HG02610 (cell line): ENCODE measurements at regions not wholly inside any gene's neighbourhood (a gene's known extent, or its start where the extent isn't known, plus 50 kb on each side); places are given as distances from the start of the nearest gene placed in this dataset.
A peak's percentile ranks its signal among the peaks of the same experiment; 100 is the strongest.
"Not testable (repeated sequence)": the region's sequence is repeated elsewhere in the genome, so short reads cannot be mapped to it uniquely, and the experiment has no call there.

ENCODE experiments used
- ATAC-seq: cut with Tn5 transposase; IDR thresholded peaks from one replicate; pipeline ENCODE4 v1.9.1; 2021; ENCODE audit warnings: mild to moderate bottlenecking, moderate library complexity; ENCODE audit not compliant: unreplicated experiment

DNA sequence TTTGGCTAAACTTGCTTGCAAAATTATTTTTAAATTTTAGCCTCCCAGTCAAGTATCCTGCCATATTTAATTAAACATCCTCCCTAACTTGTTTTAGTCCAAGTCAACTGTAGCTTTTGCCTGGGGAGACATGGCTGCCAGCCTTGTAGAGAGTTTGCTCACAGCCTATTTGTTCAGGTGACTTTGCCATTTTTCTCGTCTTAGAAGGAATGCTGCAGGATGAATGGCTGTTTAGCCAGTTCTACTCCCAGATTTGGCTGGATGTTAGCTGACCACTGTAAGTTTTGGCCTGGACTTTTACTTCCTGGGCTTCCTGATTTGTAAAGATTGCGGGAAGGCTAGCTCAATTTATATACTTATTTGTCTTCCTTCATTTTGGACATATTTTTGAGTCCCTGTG is 236.4 kb upstream of the SGO1 start:
- no peak for ATAC-seq

DNA sequence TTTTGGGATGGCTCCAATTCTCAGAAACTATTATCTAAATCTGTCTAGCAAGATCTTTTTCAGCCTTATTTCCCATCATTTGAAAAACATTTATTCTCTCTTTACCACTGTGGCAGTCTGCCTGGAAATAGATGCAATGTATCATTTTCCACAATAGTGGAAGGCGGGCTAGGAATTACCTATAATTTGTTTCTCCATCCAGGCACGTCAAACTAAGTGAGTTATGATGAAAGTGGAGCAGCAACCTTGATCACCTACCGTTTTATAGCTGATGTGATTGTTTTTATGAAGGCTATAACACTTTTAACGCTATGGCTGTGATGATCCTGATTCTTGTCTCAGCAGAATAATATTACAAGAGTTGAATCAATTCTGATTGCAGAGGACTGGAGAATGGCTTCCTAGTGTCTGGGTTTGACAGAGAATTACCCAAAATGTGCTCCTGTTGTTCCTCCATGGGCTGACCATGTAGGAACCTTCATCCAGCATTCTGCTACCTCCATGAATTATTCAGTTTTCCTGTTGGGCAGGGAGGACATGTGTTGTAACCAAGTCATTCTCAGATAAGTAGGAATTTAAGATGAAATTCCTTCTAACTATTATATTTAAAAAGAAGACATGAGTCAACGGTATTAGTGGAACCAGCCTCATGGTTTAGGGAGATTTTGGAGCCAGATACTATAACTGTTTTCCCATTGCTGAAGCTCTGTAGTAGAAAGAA is 231.5 kb upstream of the SGO1 start:
- ATAC-seq: no peak

- ATAC-seq: no peak
Measured at GRCh38 chr3:20406611-20407011, 220.6 kb upstream of the SGO1 start.

- ATAC-seq: no peak
Measured at GRCh38 chr3:20405744-20406143, 219.7 kb upstream of the SGO1 start.

DNA sequence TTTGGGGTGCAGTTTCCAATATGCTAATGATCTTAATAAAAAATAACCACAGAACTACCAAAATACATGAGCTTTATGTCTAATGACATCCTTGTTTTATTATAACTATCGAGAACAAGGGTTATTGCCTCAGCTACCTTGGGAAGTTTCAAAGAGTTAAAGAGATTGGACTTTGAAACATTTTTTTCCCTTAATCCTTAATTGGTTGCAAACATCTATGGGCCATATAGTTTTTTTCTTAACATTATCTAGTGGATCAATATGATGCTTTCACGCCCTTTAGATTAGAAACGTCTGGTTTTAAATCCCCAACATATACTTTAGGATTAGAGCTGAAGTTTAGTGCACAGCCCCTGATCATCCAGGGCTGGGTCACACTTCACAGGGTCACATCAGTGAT is 219.2 kb upstream of the SGO1 start:
- no peak for ATAC-seq

GRCh38 chr3:20404741-20405100 is 218.7 kb upstream of the SGO1 start:
- ATAC-seq: no peak

- ATAC-seq: no peak
Measured at GRCh38 chr3:20403986-20404740, 218.2 kb upstream of the SGO1 start.

DNA sequence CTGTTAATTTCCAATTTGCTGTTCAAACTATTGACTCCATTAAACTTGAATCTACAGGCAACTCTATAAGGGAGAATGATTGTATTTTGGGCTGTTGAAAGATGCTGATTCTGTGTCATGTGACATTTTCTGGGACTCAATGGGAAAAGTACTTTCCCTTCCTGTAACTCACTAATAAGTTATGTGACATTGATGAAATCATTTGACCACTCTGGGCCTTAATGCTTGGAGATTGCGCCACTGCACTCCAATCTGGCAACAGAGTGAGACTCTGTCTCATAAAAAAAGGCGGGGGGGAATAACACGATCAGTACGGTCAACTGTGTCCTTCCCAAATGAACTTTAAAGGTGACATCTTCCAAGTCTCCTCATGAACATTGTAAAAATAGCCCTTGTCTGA is 215.2 kb upstream of the SGO1 start:
- no peak for ATAC-seq

DNA sequence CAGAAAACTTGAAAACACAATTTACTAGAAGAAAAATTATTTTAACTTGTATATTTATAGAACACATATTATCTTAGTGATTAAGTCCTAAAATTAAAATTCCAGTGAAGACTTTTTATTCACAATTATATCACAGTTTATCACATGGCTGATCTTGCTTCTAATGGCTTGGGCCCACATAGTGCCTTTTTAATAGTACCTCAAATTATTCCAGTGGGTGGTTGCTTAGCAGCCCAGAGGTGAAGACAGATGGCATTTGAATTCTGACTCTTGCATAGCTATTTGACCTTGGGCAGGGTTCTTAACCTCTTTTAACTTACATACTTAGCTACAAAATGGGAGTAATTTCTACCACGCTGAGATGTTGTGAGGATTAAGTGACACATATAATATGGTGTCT is 214.7 kb upstream of the SGO1 start:
- no peak for ATAC-seq

DNA sequence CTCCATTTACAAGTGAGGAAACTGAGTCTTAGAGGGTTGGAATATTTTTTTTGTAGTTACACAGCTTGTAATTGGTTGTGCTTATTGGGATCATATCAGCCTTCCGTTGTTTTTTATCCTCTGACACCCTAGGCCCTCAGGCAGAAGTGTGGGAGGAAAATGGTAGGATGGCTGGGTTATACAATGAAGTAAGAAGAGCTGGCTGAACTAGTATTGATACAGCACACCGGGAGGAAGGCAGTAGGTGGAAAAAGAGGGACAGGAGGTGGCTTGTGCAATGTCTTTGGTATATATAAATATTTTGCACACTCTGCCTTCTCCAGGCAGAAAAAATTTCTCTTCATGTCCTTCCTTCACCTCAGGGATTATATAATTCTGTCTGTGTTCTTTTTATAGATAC is 214.3 kb upstream of the SGO1 start:
- no peak for ATAC-seq

DNA sequence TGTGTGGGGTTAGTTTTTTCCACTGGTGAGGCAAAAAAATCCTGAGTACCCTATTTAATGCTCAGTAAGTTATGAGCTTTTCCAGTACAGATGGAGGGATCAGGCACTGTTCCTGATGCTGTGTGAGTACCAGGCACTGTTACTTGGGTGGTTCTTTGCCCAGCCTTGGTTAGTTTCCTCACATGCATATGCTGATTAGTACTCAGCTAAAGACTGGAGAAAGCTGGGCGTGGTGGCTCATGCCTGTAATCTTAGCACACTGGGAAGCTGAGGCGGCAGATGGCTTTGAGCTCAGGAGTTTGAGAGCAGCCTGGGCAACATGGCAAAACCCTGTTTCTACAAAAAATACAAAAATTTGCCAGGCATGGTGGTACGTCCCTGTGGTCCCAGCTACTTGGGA is 210.3 kb upstream of the SGO1 start:
- no peak for ATAC-seq

DNA sequence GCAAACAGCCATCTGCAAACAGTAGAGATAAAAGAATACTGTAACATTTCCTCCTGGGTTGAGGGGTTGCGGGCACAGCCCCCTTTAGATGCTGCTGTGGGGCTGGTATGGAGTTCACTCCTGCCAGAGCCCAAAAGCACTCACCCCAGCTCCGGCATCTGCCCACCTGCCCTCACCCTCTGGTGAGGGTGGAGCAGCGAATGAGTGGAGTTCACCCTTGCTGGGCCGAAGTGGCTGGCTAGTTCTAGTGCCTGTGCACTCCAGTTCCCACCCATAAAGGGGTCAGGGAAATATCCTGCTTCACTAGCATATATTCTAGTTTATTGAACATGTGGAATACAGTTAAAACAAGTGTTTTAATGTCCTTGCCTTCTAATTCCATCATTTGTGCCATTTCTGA is 209.7 kb upstream of the SGO1 start:
- no peak for ATAC-seq

- no peak for ATAC-seq
Measured at GRCh38 chr3:20394243-20394642, 208.2 kb upstream of the SGO1 start.

- no peak for ATAC-seq
Measured at GRCh38 chr3:20391644-20392043, 205.6 kb upstream of the SGO1 start.

- no peak for ATAC-seq
Measured at GRCh38 chr3:20388971-20389370, 203.0 kb upstream of the SGO1 start.

DNA sequence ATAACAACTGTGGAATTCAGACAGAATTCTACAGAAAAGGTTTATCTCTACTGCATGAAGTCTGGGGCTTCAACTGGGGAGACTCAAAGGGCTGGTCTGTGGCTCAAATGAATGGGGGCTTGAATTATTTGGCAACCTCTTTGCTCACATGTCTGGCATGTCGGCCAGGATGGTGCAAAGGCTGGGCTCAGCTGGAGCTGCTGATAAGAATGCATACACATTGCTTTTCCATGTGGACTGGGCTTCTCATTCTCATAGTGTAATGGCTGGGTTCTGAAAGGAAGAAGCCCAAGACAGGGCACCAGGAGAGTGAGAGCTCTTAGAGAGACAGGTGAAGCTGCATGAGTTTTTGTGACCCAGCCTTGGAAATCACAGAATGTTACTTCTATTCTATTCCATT is 194.3 kb upstream of the SGO1 start:
- ATAC-seq: no peak

DNA sequence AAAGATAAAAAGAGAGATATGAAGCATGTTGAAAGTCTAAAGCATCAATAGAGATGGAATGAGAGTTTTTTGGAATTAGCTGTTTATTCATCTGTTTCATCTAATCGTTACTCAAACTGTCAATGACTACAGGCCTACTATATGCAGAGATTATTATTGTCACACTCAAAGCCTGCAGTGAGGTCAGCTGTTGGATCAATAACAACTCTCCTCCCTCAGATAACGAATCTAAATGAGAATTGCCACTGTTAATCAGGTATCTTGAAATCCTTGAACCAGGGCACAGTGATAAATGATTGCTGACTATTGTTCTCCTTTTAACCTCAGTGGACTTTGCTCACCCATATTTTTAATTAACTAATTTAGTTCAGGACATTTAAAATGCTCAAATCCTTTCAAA is 192.3 kb upstream of the SGO1 start:
- no peak for ATAC-seq

DNA sequence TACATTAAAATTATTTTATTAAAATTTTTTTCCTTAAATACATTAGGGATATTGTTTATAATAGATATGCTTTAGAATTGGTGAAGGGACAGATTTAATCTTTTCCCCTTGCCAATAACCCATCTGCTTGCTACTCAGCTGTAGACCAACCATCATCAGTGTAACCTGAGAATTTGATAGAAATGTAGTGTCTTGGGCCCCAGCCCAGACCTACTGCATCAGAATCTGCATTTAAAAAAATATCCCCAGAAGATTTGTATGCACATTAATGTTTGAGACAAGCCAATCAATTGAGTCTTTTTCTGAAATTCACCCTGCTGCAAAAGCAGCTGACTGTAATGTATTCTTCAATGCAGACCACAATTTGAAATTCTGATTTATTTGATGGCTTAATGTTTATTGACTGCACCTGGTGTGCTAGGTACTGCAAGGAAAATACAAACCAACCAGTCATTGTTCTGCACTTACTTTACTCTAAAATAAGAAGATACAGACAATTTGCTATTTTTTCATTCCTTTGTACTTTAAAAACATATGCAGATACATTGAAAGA is 190.7 kb upstream of the SGO1 start:
- no peak for ATAC-seq

DNA sequence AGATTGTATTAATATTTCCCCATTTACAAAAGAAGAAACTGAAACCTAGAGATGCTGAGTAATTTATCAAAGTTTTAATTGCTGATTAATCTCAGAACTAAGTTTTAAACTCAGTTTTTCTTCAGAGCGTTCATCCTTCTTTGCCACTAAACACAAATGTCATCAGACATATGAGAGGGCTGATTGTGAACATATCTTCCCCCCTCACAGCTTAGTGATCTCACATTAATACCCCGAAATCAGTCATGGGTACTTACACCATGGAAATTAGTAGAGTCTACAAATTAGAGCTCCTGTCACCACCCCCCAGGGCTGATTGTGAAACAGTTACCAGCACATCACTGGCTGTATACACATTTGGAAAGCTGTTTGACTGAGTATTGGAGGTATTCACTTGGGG is 189.3 kb upstream of the SGO1 start:
- ATAC-seq: peak; percentile 46

DNA sequence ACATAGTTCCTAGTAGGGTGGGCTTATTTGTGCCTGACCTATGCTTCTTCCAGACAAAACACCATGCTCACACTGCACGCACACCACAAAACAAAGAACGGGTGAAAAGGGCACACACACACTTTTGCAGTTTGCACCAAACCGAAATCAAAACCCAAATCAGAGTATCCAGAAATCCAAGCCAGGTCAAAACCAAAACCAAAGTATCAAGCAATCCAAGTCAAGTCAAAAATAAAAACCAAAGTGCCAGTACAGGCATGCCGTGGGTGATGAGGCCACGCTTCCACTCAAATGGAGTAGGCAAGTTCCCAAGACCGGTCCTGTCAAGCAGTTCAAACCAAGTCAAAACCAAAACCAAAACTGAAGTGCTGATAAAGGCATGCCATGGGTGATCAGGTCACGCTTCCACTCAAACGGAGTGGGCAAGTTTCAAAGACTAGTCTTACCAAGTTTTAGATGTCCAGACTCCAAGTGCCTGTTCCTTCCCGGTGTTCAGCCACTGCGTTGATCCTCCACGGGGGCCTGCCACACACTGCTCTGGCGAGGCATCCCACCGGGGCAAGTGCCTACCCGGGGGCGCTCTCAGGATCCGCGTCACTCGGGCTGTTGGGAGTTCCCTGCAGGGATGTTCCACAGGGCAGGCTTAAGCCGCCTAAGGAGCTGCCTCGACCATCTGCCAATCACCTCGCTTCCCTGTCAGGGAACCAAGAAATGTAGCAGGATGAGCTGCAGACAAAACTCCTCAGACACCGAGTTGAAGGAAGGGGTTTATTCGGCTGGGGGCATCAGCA is 184.5 kb upstream of the SGO1 start:
- not testable (repeated sequence) for ATAC-seq

GRCh38 chr3:20361000-20361399 is 175.0 kb upstream of the SGO1 start:
- no peak for ATAC-seq

GRCh38 chr3:20353286-20353685 is 167.3 kb upstream of the SGO1 start:
- ATAC-seq: no peak
